HepG2 (cell line): ENCODE measurements at regions not wholly inside any gene's neighbourhood (a gene's known extent, or its start where the extent isn't known, plus 50 kb on each side); places are given as distances from the start of the nearest gene placed in this dataset.

Experiments
- ATAC-seq: fragments of 200-7000 bp; cut with Tn5 transposase; 3 replicates; pipeline ENCODE4 v1.9.1; 2020; ENCODE audit warnings: mild to moderate bottlenecking, moderate library complexity
- BruUV-seq: library from RNA; stranded (reverse); fragments of 400-500 nt; replicated peaks from 2 replicates; lab custom pipeline; 2021; lab: Mats Ljungman, UMichigan
- CTCF ChIA-PET: fragments of 300-600 bp; formaldehyde crosslinking; extraction: SDS; loops from one replicate; lab custom pipeline; 2021; ENCODE audit warnings: low total read pairs, inconsistent platforms, low intra/inter-chr PET ratio; lab: Yijun Ruan, JAX
- POLR2A ChIA-PET: fragments of 350-600 bp; sonication (Branson Sonifier 250); formaldehyde crosslinking; loops from one replicate; lab custom pipeline; 2020; ENCODE audit warnings: antibody characterized with exemption, inconsistent platforms; lab: Yijun Ruan, JAX
- DNase-seq: peaks from one replicate; pipeline ENCODE4 v3.0.0-alpha.2; 2015; ENCODE audit warnings: low spot score
- FAIRE-seq: peaks from 3 replicates; lab custom pipeline; 2011; peaks lifted over from hg19 to GRCh38; lab: Jason Lieb, UNC
- H2AFZ ChIP-seq: one replicate; pipeline ENCODE4 v1.6.1; 2011; ENCODE audit warnings: low read length, inconsistent platforms
- H3K27ac ChIP-seq: fragments of 300-600 bp; 3 replicates; pipeline ENCODE4 v1.8.0; 2011; ENCODE audit warnings: mixed run types, mild to moderate bottlenecking, mixed read lengths, low read length, inconsistent platforms; ENCODE audit not compliant: insufficient read depth; ENCODE audit errors: extremely low read length
- H3K27me3 ChIP-seq, 2 experiments: fragments of 200-600 bp in 1 of 2; 2 replicates in 1 of 2; 3 replicates in 1 of 2; pipeline versions ENCODE4 v1.6.0 to v1.8.0; 2011; ENCODE audit warnings: low read length in 2 of 2, mild to moderate bottlenecking in 2 of 2, moderate library complexity in 2 of 2, inconsistent platforms in 1 of 2; ENCODE audit not compliant: insufficient read depth in 2 of 2, control insufficient read depth in 1 of 2
- H3K36me3 ChIP-seq, 2 experiments: fragments of 200-600 bp in 1 of 2; replicated peaks in 1 of 2; 2 replicates in 1 of 2; 3 replicates in 1 of 2; pipeline versions ENCODE4 v1.5.1 to v1.8.0; 2011; ENCODE audit warnings: low read length in 2 of 2, inconsistent platforms in 1 of 2; ENCODE audit not compliant: insufficient read depth in 2 of 2, control insufficient read depth in 1 of 2
- H3K4me1 ChIP-seq: 2 replicates; pipeline ENCODE4 v1.5.1; 2012; ENCODE audit warnings: low read length, inconsistent platforms; ENCODE audit not compliant: insufficient read depth
- H3K4me2 ChIP-seq: 2 replicates; pipeline ENCODE4 v1.6.0; 2011; ENCODE audit warnings: low read depth, low read length, inconsistent platforms
- H3K4me3 ChIP-seq, 3 experiments: fragments of 200-600 bp in 1 of 3; sonication (generic), shearing (Covaris generic) in 1 of 3; replicated peaks in 1 of 3; 2 replicates each; pipeline ENCODE4 v1.5.1; 2011 to 2016; ENCODE audit warnings: low read length in 3 of 3, inconsistent platforms in 2 of 3, low read depth in 2 of 3, mild to moderate bottlenecking in 2 of 3, control low read depth in 1 of 3, mixed read lengths in 1 of 3; ENCODE audit not compliant: insufficient read depth in 1 of 3
- H3K79me2 ChIP-seq: one replicate; pipeline ENCODE4 v1.6.1; 2011; ENCODE audit warnings: low read length, inconsistent platforms; ENCODE audit not compliant: insufficient read depth
- H3K9ac ChIP-seq: 2 replicates; pipeline ENCODE4 v1.6.0; 2011; ENCODE audit warnings: mild to moderate bottlenecking, low read depth, low read length, inconsistent platforms; ENCODE audit not compliant: insufficient read depth
- H3K9me3 ChIP-seq: 2 replicates; pipeline ENCODE4 v1.5.1; 2012; ENCODE audit warnings: mild to moderate bottlenecking, low read length
- H4K20me1 ChIP-seq: 2 replicates; pipeline ENCODE4 v1.6.0; 2011; ENCODE audit warnings: inconsistent platforms, mild to moderate bottlenecking, low read length, moderate library complexity; ENCODE audit not compliant: insufficient read depth
- ATF7 ChIP-seq, 2 experiments: fragments of 450-650 bp in 1 of 2; sonication (generic) in 1 of 2; formaldehyde crosslinking in 1 of 2; IDR thresholded peaks; 2 replicates each; pipeline versions ENCODE4 v1.4.0 to v1.6.1; 2016 to 2020; ENCODE audit warnings: antibody characterized with exemption in 1 of 2, mild to moderate bottlenecking in 1 of 2, missing genetic modification reagents in 1 of 2
- ZBTB40 ChIP-seq, 2 experiments: fragments of 450-650 bp in 1 of 2; sonication (generic) in 1 of 2; formaldehyde crosslinking in 1 of 2; IDR thresholded peaks; 2 replicates each; pipeline versions ENCODE4 v1.6.1 to v1.8.0; 2016 to 2022; ENCODE audit warnings: antibody characterized with exemption in 1 of 2, mild to moderate bottlenecking in 1 of 2, missing genetic modification reagents in 1 of 2
- ZNF609 ChIP-seq: sonication (generic); formaldehyde crosslinking; IDR thresholded peaks from 2 replicates; pipeline ENCODE4 v1.4.0; 2020; ENCODE audit warnings: mild to moderate bottlenecking, missing genetic modification reagents, borderline replicate concordance
- WGBS: methylation state at CpG from one replicate; pipeline ENCODE4 v1.1.6; 2017; ENCODE audit warnings: low lambda C conversion rate; 5-methylcytosine and 5-hydroxymethylcytosine counted together
- in situ Hi-C: cut with HindIII; loops from 2 replicates; pipeline ENCODE4 v1.10.0; 2017; ENCODE audit warnings: low pct_unique_long_range_greater_than_20kb; ENCODE audit not compliant: extremely low pct_ligation_motif_present
- intact Hi-C: fragments of 100-400 bp; cut with micrococcal nuclease; formaldehyde crosslinking; loops from one replicate; pipeline ENCODE4 v1.10.0; 2022; ENCODE audit not compliant: unreplicated experiment

GRCh38 chr6:129920103-129920798 lies 59.1 kb upstream of the TMEM244 start:
- POLR2A ChIA-PET, result no interaction called here
- H2AFZ ChIP-seq, result no peak overlapping the region
- no peaks in the 10 kb centered on the region for H3K79me2 ChIP-seq
- no peak overlapping the region for H3K4me2 ChIP-seq
- in situ Hi-C loops (no loop called here), intact Hi-C loops (no loop called here)
- TF ChIP-seq ATF7 (IDR thresholded peaks at IDR 0.05) (no peak), ATF7 (CRISPR knock-in tag; IDR thresholded peaks at IDR 0.05) (no peak), ZNF609 (CRISPR knock-in tag) (no peak), ZBTB40 (IDR thresholded peaks at IDR 0.05) (0 out of 2 replicates have a peak, but pooled peaks have one; percentile 9), ZBTB40 (CRISPR knock-in tag; IDR thresholded peaks at IDR 0.05) (no peak)
- H3K27me3 ChIP-seq, result no peaks in the 10 kb centered on the region
- no peak for ATAC-seq
- H3K4me3 ChIP-seq, result no peak overlapping the region
- no peaks in the 10 kb centered on the region for H4K20me1 ChIP-seq
- no peak overlapping the region for H3K27ac ChIP-seq
- H3K4me1 ChIP-seq, result no peaks in the 10 kb centered on the region
- H3K9ac ChIP-seq, result no peak overlapping the region
- no peaks in the 10 kb centered on the region for H3K9me3 ChIP-seq
- CTCF ChIA-PET, result no interaction called here
- DNase-seq, result no peak
- no TSS peak for BruUV-seq
- WGBS, result 1% methylated on average over 7 of the region's 7 CpGs
- no peak for FAIRE-seq
- no peaks in the 10 kb centered on the region for H3K36me3 ChIP-seq
